ENCODE measurements at regions not wholly inside any gene's neighbourhood (a gene's known extent, or its start where the extent isn't known, plus 50 kb on each side); places are given as distances from the start of the nearest gene placed in this dataset.

DNA sequence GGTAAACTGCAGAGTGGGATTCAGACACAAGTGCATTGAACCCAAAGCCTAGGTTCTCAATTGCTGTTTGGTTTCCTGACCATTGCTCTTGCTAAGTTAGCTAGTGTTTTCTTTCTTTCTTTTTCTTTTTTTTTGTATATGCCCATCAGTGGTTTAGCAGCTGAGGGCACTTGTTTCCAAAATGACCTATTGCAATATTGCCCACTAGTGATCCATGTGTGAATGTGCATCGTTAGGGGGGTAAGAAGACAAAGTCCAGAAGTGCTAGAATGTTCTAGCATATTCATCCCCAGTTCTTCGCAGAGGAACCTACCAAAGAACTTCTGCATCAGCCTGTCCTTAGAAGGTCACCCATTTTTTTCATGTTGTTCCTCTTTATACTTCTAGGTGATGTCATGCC, 252.8 kb upstream of the GPR26 start:
- Histone ChIP-seq H3K79me1 (replicated peaks; ENCODE audit: low read length, poor library complexity, severe bottlenecking) (no peaks in the 10 kb centered on the region), H4K8ac (ENCODE audit: low read length) (no peak overlapping the region), H2BK5ac (ENCODE audit: low read depth, low read length, poor library complexity, severe bottlenecking) (no peak overlapping the region), H2BK15ac (ENCODE audit: low read depth, poor library complexity, severe bottlenecking) (no peak overlapping the region), H3K14ac (ENCODE audit: low read length in 2 of 2) (no peak overlapping the region), H3K23ac (ENCODE audit: low read length in 2 of 2) (no peak overlapping the region), H2AK5ac (ENCODE audit: low read length, severe bottlenecking) (no peak overlapping the region), H2BK12ac (ENCODE audit: low read length in 2 of 2) (no peak overlapping the region), H2BK120ac (ENCODE audit: low read depth, low read length) (no peak overlapping the region), H3K4ac (ENCODE audit: low read depth in 1 of 2, low read length in 2 of 2) (no peak overlapping the region), H4K91ac (ENCODE audit: low read length) (no peak overlapping the region), H3K4me1 (ENCODE audit: control insufficient read depth, insufficient read depth, low read depth, low read length) (no peaks in the 10 kb centered on the region), H3K36me3 (ENCODE audit: control insufficient read depth in 1 of 2, insufficient read depth in 2 of 2, low read depth in 1 of 2, low read length in 2 of 2) (no peaks in the 10 kb centered on the region), H3K18ac (ENCODE audit: low read depth in 1 of 2, low read length in 2 of 2) (no peak overlapping the region), H3K4me3 (ENCODE audit: insufficient read depth in 1 of 2, low read depth in 1 of 2, low read length in 2 of 2) (no peak overlapping the region), H3K27me3 (ENCODE audit: control insufficient read depth in 1 of 2, insufficient read depth in 1 of 2, low read length in 2 of 2) (no peaks in the 10 kb centered on the region), H3K4me2 (ENCODE audit: low read length, poor library complexity, severe bottlenecking) (no peak overlapping the region), H3K9me3 (ENCODE audit: control insufficient read depth, low read length) (no peaks in the 10 kb centered on the region), H2AFZ (ENCODE audit: low read depth, low read length) (no peak overlapping the region), H3K9ac (ENCODE audit: low read length) (no peak overlapping the region), H3K27ac (ENCODE audit: low read length, poor library complexity, severe bottlenecking) (no peak overlapping the region)
- 76% methylated on average over 2 of the region's 2 CpGs for WGBS
- no peak for DNase-seq

DNA sequence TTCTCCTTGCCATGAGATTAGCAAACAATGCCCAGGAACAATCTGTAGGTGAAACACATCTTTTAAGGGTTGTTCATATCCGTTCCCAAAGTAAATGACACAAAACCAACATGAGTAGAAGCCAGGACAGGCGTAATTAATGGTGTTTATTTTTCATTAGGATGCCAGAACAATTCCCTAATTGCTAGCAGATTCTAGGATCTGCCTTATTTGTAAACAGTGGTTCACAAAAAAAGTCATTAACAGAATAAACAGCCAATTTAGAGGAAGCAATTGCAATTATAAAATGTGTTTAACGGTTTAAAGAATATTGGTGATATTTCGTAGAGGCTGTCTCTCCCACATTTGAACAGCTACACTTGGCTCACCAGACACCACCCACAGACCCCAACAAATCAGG, 250.6 kb upstream of the GPR26 start:
- H3K27me3 ChIP-seq (ENCODE audit: control insufficient read depth in 1 of 2, insufficient read depth in 1 of 2, low read length in 2 of 2) = no peaks in the 10 kb centered on the region
- no peak overlapping the region for H3K27ac ChIP-seq (ENCODE audit: low read length, poor library complexity, severe bottlenecking)
- H2BK15ac ChIP-seq (ENCODE audit: low read depth, poor library complexity, severe bottlenecking) = no peak overlapping the region
- H2AFZ ChIP-seq (ENCODE audit: low read depth, low read length) = no peak overlapping the region
- no peaks in the 10 kb centered on the region for H3K9me3 ChIP-seq (ENCODE audit: control insufficient read depth, low read length)
- no peaks in the 10 kb centered on the region for H3K4me1 ChIP-seq (ENCODE audit: control insufficient read depth, insufficient read depth, low read depth, low read length)
- H3K4me2 ChIP-seq (ENCODE audit: low read length, poor library complexity, severe bottlenecking) = no peak overlapping the region
- H3K4ac ChIP-seq (ENCODE audit: low read depth in 1 of 2, low read length in 2 of 2) = no peak overlapping the region
- no peak for DNase-seq
- no peak overlapping the region for H3K14ac ChIP-seq (ENCODE audit: low read length in 2 of 2)
- H2AK5ac ChIP-seq (ENCODE audit: low read length, severe bottlenecking) = no peak overlapping the region
- no peak overlapping the region for H3K18ac ChIP-seq (ENCODE audit: low read depth in 1 of 2, low read length in 2 of 2)
- H3K9ac ChIP-seq (ENCODE audit: low read length) = no peak overlapping the region
- H3K4me3 ChIP-seq (ENCODE audit: insufficient read depth in 1 of 2, low read depth in 1 of 2, low read length in 2 of 2) = no peak overlapping the region
- no peak overlapping the region for H2BK120ac ChIP-seq (ENCODE audit: low read depth, low read length)
- no peak overlapping the region for H3K23ac ChIP-seq (ENCODE audit: low read length in 2 of 2)
- H3K79me1 ChIP-seq (replicated peaks; ENCODE audit: low read length, poor library complexity, severe bottlenecking) = no peaks in the 10 kb centered on the region
- H3K36me3 ChIP-seq (ENCODE audit: control insufficient read depth in 1 of 2, insufficient read depth in 2 of 2, low read depth in 1 of 2, low read length in 2 of 2) = no peaks in the 10 kb centered on the region
- no peak overlapping the region for H2BK12ac ChIP-seq (ENCODE audit: low read length in 2 of 2)
- WGBS = no CpG with 5 or more reads among the region's 4 CpGs
- H2BK5ac ChIP-seq (ENCODE audit: low read depth, low read length, poor library complexity, severe bottlenecking) = no peak overlapping the region
- no peak overlapping the region for H4K8ac ChIP-seq (ENCODE audit: low read length)
- H4K91ac ChIP-seq (ENCODE audit: low read length) = no peak overlapping the region

GRCh38 chr10:123417414-123417813, 248.7 kb upstream of the GPR26 start:
- Histone ChIP-seq H3K14ac (ENCODE audit: low read length in 2 of 2) (no peak overlapping the region), H3K4ac (ENCODE audit: low read depth in 1 of 2, low read length in 2 of 2) (no peak overlapping the region), H2AK5ac (ENCODE audit: low read length, severe bottlenecking) (no peak overlapping the region), H3K9ac (ENCODE audit: low read length) (no peak overlapping the region), H3K9me3 (ENCODE audit: control insufficient read depth, low read length) (no peaks in the 10 kb centered on the region), H3K23ac (ENCODE audit: low read length in 2 of 2) (no peak overlapping the region), H2BK120ac (ENCODE audit: low read depth, low read length) (no peak overlapping the region), H2BK12ac (ENCODE audit: low read length in 2 of 2) (no peak overlapping the region), H3K79me1 (replicated peaks; ENCODE audit: low read length, poor library complexity, severe bottlenecking) (no peaks in the 10 kb centered on the region), H3K4me2 (ENCODE audit: low read length, poor library complexity, severe bottlenecking) (no peak overlapping the region), H2BK15ac (ENCODE audit: low read depth, poor library complexity, severe bottlenecking) (no peak overlapping the region), H2AFZ (ENCODE audit: low read depth, low read length) (no peak overlapping the region), H3K18ac (ENCODE audit: low read depth in 1 of 2, low read length in 2 of 2) (no peak overlapping the region), H3K27ac (ENCODE audit: low read length, poor library complexity, severe bottlenecking) (no peak overlapping the region), H3K4me1 (ENCODE audit: control insufficient read depth, insufficient read depth, low read depth, low read length) (no peaks in the 10 kb centered on the region), H3K27me3 (ENCODE audit: control insufficient read depth in 1 of 2, insufficient read depth in 1 of 2, low read length in 2 of 2) (no peaks in the 10 kb centered on the region), H3K36me3 (ENCODE audit: control insufficient read depth in 1 of 2, insufficient read depth in 2 of 2, low read depth in 1 of 2, low read length in 2 of 2) (no peaks in the 10 kb centered on the region), H3K4me3 (ENCODE audit: insufficient read depth in 1 of 2, low read depth in 1 of 2, low read length in 2 of 2) (no peak overlapping the region), H4K8ac (ENCODE audit: low read length) (no peak overlapping the region), H4K91ac (ENCODE audit: low read length) (no peak overlapping the region), H2BK5ac (ENCODE audit: low read depth, low read length, poor library complexity, severe bottlenecking) (no peak overlapping the region)
- WGBS = 80% methylated on average over 1 of the region's 2 CpGs
- DNase-seq = no peak

- H3K79me1 ChIP-seq (replicated peaks; ENCODE audit: low read length, poor library complexity, severe bottlenecking) = no peaks in the 10 kb centered on the region
- H3K4me3 ChIP-seq (ENCODE audit: insufficient read depth in 1 of 2, low read depth in 1 of 2, low read length in 2 of 2) = no peak overlapping the region
- no peak overlapping the region for H3K14ac ChIP-seq (ENCODE audit: low read length in 2 of 2)
- H3K27me3 ChIP-seq (ENCODE audit: control insufficient read depth in 1 of 2, insufficient read depth in 1 of 2, low read length in 2 of 2) = peaks cover 0 to under 1% of the 10 kb centered on the region in 2 experiments
- H3K4me1 ChIP-seq (ENCODE audit: control insufficient read depth, insufficient read depth, low read depth, low read length) = no peaks in the 10 kb centered on the region
- no peak overlapping the region for H2BK120ac ChIP-seq (ENCODE audit: low read depth, low read length)
- 47% methylated on average over 2 of the region's 2 CpGs for WGBS
- H3K36me3 ChIP-seq (ENCODE audit: control insufficient read depth in 1 of 2, insufficient read depth in 2 of 2, low read depth in 1 of 2, low read length in 2 of 2) = no peaks in the 10 kb centered on the region
- no peak overlapping the region for H2AK5ac ChIP-seq (ENCODE audit: low read length, severe bottlenecking)
- no peak overlapping the region for H3K4me2 ChIP-seq (ENCODE audit: low read length, poor library complexity, severe bottlenecking)
- no peak overlapping the region for H3K27ac ChIP-seq (ENCODE audit: low read length, poor library complexity, severe bottlenecking)
- H3K9me3 ChIP-seq (ENCODE audit: control insufficient read depth, low read length) = no peaks in the 10 kb centered on the region
- DNase-seq = no peak
- H2BK12ac ChIP-seq (ENCODE audit: low read length in 2 of 2) = no peak overlapping the region
- H4K8ac ChIP-seq (ENCODE audit: low read length) = no peak overlapping the region
- H3K18ac ChIP-seq (ENCODE audit: low read depth in 1 of 2, low read length in 2 of 2) = no peak overlapping the region
- H2AFZ ChIP-seq (ENCODE audit: low read depth, low read length) = no peak overlapping the region
- no peak overlapping the region for H4K91ac ChIP-seq (ENCODE audit: low read length)
- no peak overlapping the region for H2BK15ac ChIP-seq (ENCODE audit: low read depth, poor library complexity, severe bottlenecking)
- no peak overlapping the region for H3K23ac ChIP-seq (ENCODE audit: low read length in 2 of 2)
- H3K9ac ChIP-seq (ENCODE audit: low read length) = no peak overlapping the region
- no peak overlapping the region for H2BK5ac ChIP-seq (ENCODE audit: low read depth, low read length, poor library complexity, severe bottlenecking)
- H3K4ac ChIP-seq (ENCODE audit: low read depth in 1 of 2, low read length in 2 of 2) = no peak overlapping the region
These were observed 244.7 kb upstream of the GPR26 start for GRCh38 chr10:123421461-123421860.

Measured in mesenchymal stem cell (in vitro differentiated cells and primary cell).